NOMO-1 treated with DMSO at 0.1 percent for 48 hours (cell line): ENCODE measurements at regions not wholly inside any gene's neighbourhood (a gene's known extent, or its start where the extent isn't known, plus 50 kb on each side); places are given as distances from the start of the nearest gene placed in this dataset.

Experiments used
- DNase-seq: peaks from one replicate; lab custom pipeline; 2025; ENCODE audit not compliant: unreplicated experiment; lab: John Stamatoyannopoulos, UW

GRCh38 chr10:3898821-3899220, 113.8 kb upstream of the KLF6 start:
- DNase-seq, result no peak

DNA sequence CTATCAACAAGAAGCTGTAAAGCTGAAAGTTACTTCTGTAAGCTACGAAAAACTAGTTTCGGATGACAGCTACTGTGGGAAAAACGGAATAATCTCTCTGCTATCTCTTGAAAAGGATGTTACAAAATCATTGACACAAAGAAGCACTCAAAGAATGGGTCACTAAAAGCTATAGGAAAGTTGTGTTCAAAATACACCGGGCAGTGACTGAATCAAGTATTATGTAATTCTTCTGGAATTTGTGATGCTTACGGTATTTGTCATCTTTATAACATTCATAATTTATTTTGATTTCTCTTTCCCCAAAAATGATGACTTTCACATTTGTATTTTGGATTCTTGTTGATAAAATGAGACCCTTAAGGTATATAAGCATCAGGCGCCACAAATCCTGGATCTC, 112.1 kb upstream of the KLF6 start:
- DNase-seq, result no peak

GRCh38 chr10:3896161-3896560, 111.2 kb upstream of the KLF6 start:
- peak; percentile 10 for DNase-seq

- no peak for DNase-seq
Measured at GRCh38 chr10:3895045-3895631, 110.1 kb upstream of the KLF6 start.

GRCh38 chr10:3893901-3894563, 109.0 kb upstream of the KLF6 start:
- peak; percentile 69 for DNase-seq

- peak; percentile 32 for DNase-seq
Measured at GRCh38 chr10:3892440-3893425, 107.7 kb upstream of the KLF6 start.

DNA sequence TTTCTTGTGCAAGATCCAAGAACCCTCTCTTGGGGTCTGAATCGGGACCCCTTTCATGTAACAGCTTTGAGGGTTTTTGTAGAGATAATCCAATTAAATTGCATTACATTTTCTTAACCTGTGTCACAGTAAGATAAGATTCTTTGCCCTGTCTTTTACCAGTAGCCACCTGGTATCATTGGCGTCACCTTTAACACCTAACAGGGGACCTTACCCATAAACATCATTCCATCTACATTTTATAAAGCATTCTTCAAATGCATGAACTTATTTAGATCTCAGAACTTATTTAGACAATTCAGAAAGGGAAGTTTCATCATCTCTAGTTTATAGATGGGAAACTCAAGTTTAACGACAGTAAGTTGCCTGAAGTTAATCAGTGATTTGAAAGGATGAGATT, 106.4 kb upstream of the KLF6 start:
- no peak for DNase-seq

- no peak for DNase-seq
Measured at GRCh38 chr10:3890602-3891352, 105.8 kb upstream of the KLF6 start.

DNA sequence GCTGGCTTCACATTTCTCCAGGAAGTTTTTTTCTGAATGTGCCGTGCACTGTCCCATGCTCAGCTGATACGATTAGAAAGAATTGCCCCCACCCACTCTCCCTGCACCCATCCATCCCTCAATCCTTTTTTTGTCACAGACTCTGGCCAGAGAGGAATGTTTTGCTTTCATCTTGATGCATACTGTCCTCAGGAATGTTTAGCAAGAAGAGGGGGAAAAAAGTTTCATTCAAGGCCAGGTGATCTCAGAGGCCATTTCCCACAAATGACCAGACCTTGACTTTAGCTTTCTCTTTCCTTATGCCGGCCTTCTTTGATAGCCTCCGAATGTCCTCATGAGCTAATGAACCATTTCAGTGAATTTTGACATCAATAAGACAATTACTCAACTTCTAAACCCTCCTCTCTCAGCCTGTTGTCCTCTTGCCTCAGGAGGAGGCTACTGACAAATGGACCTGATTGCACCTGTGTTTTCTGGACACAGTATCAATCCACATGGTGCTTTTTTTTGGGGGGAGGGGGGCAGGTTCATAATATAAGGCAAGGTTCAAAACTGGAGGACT, 105.0 kb upstream of the KLF6 start:
- no peak for DNase-seq

GRCh38 chr10:3887885-3888476, 103.0 kb upstream of the KLF6 start:
- DNase-seq, result peak; percentile 25

DNA sequence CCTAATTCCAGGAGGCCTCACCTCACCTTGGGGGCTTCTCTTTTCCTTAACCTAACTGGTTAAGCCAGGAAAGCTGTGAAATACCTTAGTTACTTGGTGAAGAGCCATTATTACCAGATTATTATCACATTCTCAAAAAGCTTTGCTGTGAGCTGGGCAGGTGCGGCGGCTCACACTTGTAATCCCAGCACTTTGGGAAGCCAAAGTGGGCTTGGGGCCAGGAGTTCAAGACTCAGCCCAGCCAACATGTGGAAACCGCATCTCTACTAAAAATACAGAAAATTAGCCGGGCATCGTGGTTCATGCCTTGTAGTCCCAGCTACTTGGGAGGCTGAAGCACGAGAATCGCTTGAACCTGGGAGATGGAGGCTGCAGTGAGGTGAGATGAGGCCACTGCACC, 102.4 kb upstream of the KLF6 start:
- no peak for DNase-seq

DNA sequence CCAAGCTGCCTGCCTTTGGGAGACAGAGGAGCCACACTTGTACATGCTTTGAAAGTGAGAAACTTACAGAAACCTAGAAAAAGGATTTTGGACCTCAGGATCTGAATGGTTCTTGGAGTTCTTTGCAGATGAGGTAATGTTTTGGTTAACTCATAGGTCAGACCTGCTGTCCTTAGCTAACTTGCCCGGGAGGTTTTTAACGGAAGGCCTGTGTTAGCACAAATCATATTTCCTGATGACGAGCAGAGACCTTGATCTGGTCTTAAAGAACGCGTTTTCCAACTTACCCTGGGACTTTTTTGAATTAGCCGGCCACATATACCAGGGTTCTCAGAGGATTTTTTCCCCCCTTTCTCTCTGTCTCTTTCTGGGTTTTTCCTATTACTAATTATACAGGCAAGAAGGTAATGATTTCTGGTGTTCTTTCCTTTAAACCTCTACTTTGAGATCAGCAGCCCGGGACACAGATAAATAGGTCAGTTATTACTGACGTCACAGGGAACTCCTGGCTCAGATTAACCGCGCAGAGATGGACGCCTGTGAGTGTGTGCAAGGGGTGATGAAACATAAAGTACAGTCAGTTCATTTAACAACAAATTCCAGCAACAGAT, 101.7 kb upstream of the KLF6 start:
- DNase-seq, result no peak

GRCh38 chr10:3886191-3886590, 101.2 kb upstream of the KLF6 start:
- DNase-seq, result no peak

- no peak for DNase-seq
Measured at GRCh38 chr10:3882855-3883254, 97.8 kb upstream of the KLF6 start.

- no peak for DNase-seq
Measured at GRCh38 chr10:3881622-3882021, 96.6 kb upstream of the KLF6 start.

GRCh38 chr10:3879073-3879472, 94.1 kb upstream of the KLF6 start:
- no peak for DNase-seq

DNA sequence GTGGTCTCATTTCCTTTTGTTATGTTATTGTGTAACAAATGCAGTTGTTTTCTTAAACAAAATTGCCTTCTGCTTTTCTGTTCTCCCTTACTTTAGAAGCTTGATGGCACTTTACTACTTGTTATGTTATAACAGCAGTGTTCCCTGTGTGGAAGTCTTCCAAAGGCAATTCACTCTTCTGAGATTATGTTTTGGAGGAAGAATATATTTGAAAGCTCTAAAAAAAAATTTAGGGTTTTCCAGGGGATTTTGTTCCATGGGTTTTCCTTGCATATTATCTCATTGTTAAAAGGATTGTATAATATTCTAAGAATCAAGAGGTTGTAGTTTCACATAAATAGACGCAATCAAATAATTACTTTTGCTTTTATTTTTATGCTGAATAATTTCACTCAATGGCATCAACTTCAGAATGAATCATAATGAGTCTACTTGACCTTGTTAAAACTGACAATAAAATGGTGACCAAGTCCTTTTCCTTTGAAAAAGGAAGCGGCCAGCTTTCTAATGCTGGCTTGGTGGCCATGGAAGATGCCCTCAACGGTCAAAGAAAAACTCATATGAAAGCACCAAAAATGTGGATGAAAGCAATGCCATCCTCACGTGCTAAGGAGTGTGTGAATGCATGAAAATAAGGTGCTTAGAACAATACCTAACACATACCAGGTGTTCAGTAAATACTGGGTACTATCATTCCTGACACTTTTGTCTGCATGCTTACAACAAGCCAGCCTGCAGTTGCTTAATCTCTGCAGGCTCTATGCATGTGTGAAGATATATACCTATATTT, 92.4 kb upstream of the KLF6 start:
- DNase-seq, result peak; percentile 78

DNA sequence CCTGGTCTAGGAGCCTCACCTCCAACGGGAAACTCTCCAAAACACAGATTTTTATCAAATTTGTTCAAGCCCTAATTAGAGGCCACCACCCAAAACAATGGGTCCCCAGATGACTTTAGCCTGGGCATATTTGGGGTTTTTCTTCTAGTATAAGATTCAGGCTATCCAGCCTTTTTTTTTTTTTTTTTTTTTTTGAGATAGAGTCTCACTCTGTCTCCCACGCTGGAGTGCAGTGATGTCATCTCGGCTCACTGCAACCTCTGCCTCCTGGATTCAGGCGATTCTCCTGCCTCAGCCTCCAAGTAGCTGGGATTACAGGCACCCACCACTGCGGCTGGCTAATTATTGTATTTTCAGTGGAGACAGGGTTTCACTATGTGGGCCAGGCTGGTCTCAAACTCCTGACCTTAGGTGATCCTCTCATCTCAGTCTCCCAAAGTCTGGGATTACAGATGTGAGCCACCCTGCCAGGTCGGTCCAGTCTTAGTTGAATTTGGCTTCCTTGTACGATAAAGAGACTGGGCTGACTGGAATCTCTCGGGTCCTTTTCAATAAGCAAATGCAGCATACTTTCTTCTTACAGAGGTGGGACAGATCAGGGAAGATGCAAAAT, 91.4 kb upstream of the KLF6 start:
- DNase-seq, result no peak

- DNase-seq, result no peak
Measured at GRCh38 chr10:3875842-3876235, 90.8 kb upstream of the KLF6 start.
